Sigmoid colon (tissue), 6 donors: ENCODE measurements at regions not wholly inside any gene's neighbourhood (a gene's known extent, or its start where the extent isn't known, plus 50 kb on each side); places are given as distances from the start of the nearest gene placed in this dataset.

Source experiments
- DNase-seq: peaks from one replicate; pipeline ENCODE4 v3.0.0-alpha.2; 2019
- H3K27ac ChIP-seq, 4 donors: fragments of 200-600 bp; sonication (generic); one replicate each; pipeline ENCODE4 v1.5.1; 2016 to 2019; ENCODE audit warnings: mild to moderate bottlenecking in 1 of 4
- H3K27me3 ChIP-seq, 3 donors: fragments of 200-600 bp; sonication (generic); one replicate each; pipeline ENCODE4 v1.5.1; 2019; ENCODE audit warnings: mild to moderate bottlenecking in 1 of 3
- H3K36me3 ChIP-seq, 4 donors: fragments of 200-600 bp; sonication (generic); one replicate each; pipeline ENCODE4 v1.5.1; 2016 to 2019
- H3K4me1 ChIP-seq, 4 donors: fragments of 200-600 bp; sonication (generic); one replicate each; pipeline ENCODE4 v1.5.1; 2017 to 2019
- H3K4me3 ChIP-seq, 4 donors: fragments of 200-600 bp; sonication (generic); one replicate each; pipeline ENCODE4 v1.5.1; 2017 to 2019; ENCODE audit warnings: mild to moderate bottlenecking in 2 of 4, moderate library complexity in 1 of 4
- H3K9me3 ChIP-seq, 4 donors: fragments of 200-600 bp in 3 of 4; sonication (generic) in 3 of 4; one replicate each; pipeline versions ENCODE4 v1.5.1 to v1.6.1; 2013 to 2019
- EP300 ChIP-seq, 4 donors: sonication (generic); formaldehyde crosslinking; IDR thresholded peaks; one replicate each; pipeline ENCODE4 v1.6.1; 2017; ENCODE audit warnings: antibody characterized with exemption in 4 of 4
- POLR2A ChIP-seq, 2 donors: fragments of 450-650 bp; IDR thresholded peaks; one replicate each; pipeline ENCODE4 v1.6.1; 2016; ENCODE audit warnings: antibody characterized with exemption in 2 of 2, mild to moderate bottlenecking in 2 of 2, moderate library complexity in 2 of 2
- POLR2AphosphoS5 ChIP-seq, 4 donors: sonication (generic); formaldehyde crosslinking; IDR thresholded peaks; one replicate each; pipeline ENCODE4 v1.6.1; 2017; ENCODE audit warnings: antibody characterized with exemption in 4 of 4
- WGBS, 2 donors: extraction: QIAGEN DNeasy Blood & Tissue Kit; methylation state at CpG; one replicate each; pipeline ENCODE4 v1.1.7; 2013; 5-methylcytosine and 5-hydroxymethylcytosine counted together
- intact Hi-C: fragments of 100-400 bp; cut with DNase I; formaldehyde crosslinking; loops from one replicate; pipeline ENCODE4 v1.15.1; 2023
- TF ChIP-seq, protein P1 (sequence below), 4 experiments: fragments of 450-650 bp in 3 of 4; fragments of 200-600 bp in 1 of 4; IDR thresholded peaks; one replicate each; pipeline ENCODE4 v1.5.1; 2016 to 2019; ENCODE audit warnings: antibody characterized with exemption in 4 of 4, mild to moderate bottlenecking in 3 of 4, moderate library complexity in 2 of 4
- donor health status: healthy with polysubstance abuse.
- donor health status: healthy.

- intact Hi-C loops, result no loop called here
- DNase-seq, result no peak
- Histone ChIP-seq H3K4me3 (no peak overlapping the region), H3K36me3 (no peaks in the 10 kb centered on the region), H3K4me1 (peaks cover 0 to 12% (median 0%) of the 10 kb centered on the region in 4 donors), H3K27ac (no peak overlapping the region), H3K27me3 (no peaks in the 10 kb centered on the region), H3K9me3 (no peaks in the 10 kb centered on the region)
- TF ChIP-seq EP300 (IDR thresholded peaks at IDR 0.05), result no peak
- TF ChIP-seq, protein P1, sequence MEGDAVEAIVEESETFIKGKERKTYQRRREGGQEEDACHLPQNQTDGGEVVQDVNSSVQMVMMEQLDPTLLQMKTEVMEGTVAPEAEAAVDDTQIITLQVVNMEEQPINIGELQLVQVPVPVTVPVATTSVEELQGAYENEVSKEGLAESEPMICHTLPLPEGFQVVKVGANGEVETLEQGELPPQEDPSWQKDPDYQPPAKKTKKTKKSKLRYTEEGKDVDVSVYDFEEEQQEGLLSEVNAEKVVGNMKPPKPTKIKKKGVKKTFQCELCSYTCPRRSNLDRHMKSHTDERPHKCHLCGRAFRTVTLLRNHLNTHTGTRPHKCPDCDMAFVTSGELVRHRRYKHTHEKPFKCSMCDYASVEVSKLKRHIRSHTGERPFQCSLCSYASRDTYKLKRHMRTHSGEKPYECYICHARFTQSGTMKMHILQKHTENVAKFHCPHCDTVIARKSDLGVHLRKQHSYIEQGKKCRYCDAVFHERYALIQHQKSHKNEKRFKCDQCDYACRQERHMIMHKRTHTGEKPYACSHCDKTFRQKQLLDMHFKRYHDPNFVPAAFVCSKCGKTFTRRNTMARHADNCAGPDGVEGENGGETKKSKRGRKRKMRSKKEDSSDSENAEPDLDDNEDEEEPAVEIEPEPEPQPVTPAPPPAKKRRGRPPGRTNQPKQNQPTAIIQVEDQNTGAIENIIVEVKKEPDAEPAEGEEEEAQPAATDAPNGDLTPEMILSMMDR (IDR thresholded peaks at IDR 0.05), result no peak
- no peak for TF ChIP-seq POLR2A (IDR thresholded peaks at IDR 0.05)
- no peak for TF ChIP-seq POLR2AphosphoS5 (IDR thresholded peaks at IDR 0.05)
- 61 to 87% methylated on average over 18 of the region's 18 CpGs for WGBS, 2 donors
Observed at GRCh38 chr15:75109021-75109735, 85.8 kb downstream of the PPCDC start.

DNA sequence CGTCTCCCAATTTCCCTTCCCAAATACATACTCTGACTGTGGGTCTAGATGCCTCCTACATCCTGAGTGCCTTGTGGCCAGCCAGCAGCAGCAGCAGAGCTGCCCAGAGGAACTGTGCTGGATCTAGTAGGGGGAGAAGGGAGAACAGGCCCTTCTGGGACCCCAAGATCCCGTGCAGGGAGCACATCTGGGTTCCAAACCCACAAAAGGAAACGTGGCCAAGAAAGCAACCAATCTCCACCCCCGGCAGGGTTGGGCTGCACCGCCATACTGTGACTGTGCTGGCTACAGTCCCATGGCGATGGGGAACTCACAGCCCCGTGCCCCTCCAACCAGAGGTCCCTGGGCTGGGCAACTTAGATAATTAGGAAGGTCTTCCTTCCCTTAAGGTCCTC is 86.3 kb downstream of the PPCDC start:
- H3K4me3 ChIP-seq, result no peak overlapping the region
- no peak overlapping the region for H3K27ac ChIP-seq
- peaks cover 0 to 12% (median 0%) of the 10 kb centered on the region in 4 donors for H3K4me1 ChIP-seq
- H3K9me3 ChIP-seq, result no peaks in the 10 kb centered on the region
- WGBS, 2 donors, result 63 to 80% methylated on average over 7 of the region's 7 CpGs
- H3K36me3 ChIP-seq, result no peaks in the 10 kb centered on the region
- TF ChIP-seq POLR2AphosphoS5 (IDR thresholded peaks at IDR 0.05) (no peak), EP300 (IDR thresholded peaks at IDR 0.05) (no peak), POLR2A (IDR thresholded peaks at IDR 0.05) (no peak)
- TF ChIP-seq, protein P1 (IDR thresholded peaks at IDR 0.05), result no peak
- H3K27me3 ChIP-seq, result no peaks in the 10 kb centered on the region
- DNase-seq, result no peak
- intact Hi-C loops, result no loop called here

DNA sequence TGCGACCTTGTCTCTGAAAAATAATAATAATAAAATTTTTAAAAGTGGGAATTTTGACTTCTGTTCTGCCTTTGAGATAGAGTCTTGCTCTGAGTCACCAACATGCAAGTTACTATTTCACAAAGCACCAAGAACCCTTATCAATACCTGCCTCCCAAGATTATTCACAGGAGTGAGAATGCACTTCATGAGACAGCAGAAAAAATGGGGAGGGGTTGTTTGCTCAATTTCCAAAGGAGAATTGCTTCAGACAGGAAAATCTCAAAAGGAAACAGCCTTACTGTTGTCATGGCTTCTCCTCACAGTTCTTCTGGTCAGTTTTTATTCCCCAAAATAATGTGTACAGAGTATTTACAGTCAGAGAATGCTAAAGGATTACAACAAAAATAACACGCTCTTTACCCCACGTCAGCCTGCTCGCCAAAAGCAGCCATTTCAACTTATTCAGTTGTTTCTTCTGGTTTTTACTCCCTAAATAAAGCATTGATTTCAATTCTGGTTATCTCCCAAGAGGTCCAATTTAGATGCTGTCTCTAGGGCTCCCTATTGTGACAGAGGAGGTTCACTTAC is 89.0 kb downstream of the PPCDC start:
- no peaks in the 10 kb centered on the region for H3K9me3 ChIP-seq
- H3K36me3 ChIP-seq, result no peaks in the 10 kb centered on the region
- TF ChIP-seq, protein P1 (IDR thresholded peaks at IDR 0.05), result no peak
- TF ChIP-seq POLR2A (IDR thresholded peaks at IDR 0.05), result no peak
- TF ChIP-seq EP300 (IDR thresholded peaks at IDR 0.05), result no peak
- TF ChIP-seq POLR2AphosphoS5 (IDR thresholded peaks at IDR 0.05), result no peak
- H3K4me3 ChIP-seq, result no peak overlapping the region
- H3K27me3 ChIP-seq, result no peaks in the 10 kb centered on the region
- DNase-seq, result no peak
- WGBS, 2 donors, result 81 to 83% methylated on average over 4 of the region's 4 CpGs
- intact Hi-C loops, result no loop called here
- H3K4me1 ChIP-seq, result peaks cover 0 to 5% (median 0%) of the 10 kb centered on the region in 4 donors
- no peak overlapping the region for H3K27ac ChIP-seq

GRCh38 chr15:75112848-75113492 is 88.7 kb upstream of the C15orf39 start:
- WGBS, 2 donors, result 57 to 72% methylated on average over 3 of the region's 3 CpGs
- TF ChIP-seq, protein P1 (IDR thresholded peaks at IDR 0.05), result no peak
- TF ChIP-seq POLR2AphosphoS5 (IDR thresholded peaks at IDR 0.05) (no peak), POLR2A (IDR thresholded peaks at IDR 0.05) (no peak), EP300 (IDR thresholded peaks at IDR 0.05) (no peak)
- peaks cover 0 to 1% (median 0%) of the 10 kb centered on the region in 4 donors for H3K9me3 ChIP-seq
- H3K4me1 ChIP-seq, result peaks cover 0 to 5% (median 0%) of the 10 kb centered on the region in 4 donors
- intact Hi-C loops, result no loop called here
- no peak overlapping the region for H3K4me3 ChIP-seq
- H3K36me3 ChIP-seq, result no peaks in the 10 kb centered on the region
- no peak for DNase-seq
- no peak overlapping the region for H3K27ac ChIP-seq
- no peaks in the 10 kb centered on the region for H3K27me3 ChIP-seq
